Activated CD4-positive, CD25-positive, alpha-beta regulatory T cell treated with anti-CD3 and anti-CD28 coated beads, Interleukin-2, amount 50 U/mL, for 16 hours (primary cell): ENCODE measurements at regions not wholly inside any gene's neighbourhood (a gene's known extent, or its start where the extent isn't known, plus 50 kb on each side); places are given as distances from the start of the nearest gene placed in this dataset.
A peak's percentile ranks its signal among the peaks of the same experiment; 100 is the strongest.

ENCODE experiments used
- DNase-seq: peaks from one replicate; pipeline ENCODE4 v3.0.0-alpha.2; 2020; ENCODE audit warnings: low read depth, low spot score

- DNase-seq: no peak
Measured at GRCh38 chr13:29955137-29955650, 104.8 kb upstream of the UBL3 start.

- DNase-seq: no peak
Measured at GRCh38 chr13:29954082-29955028, 103.9 kb upstream of the UBL3 start.

- no peak for DNase-seq
Measured at GRCh38 chr13:29953542-29953941, 103.1 kb upstream of the UBL3 start.

- DNase-seq: no peak
Measured at GRCh38 chr13:29952245-29952644, 101.8 kb upstream of the UBL3 start.

- no peak for DNase-seq
Measured at GRCh38 chr13:29948791-29949190, 98.4 kb upstream of the UBL3 start.

- no peak for DNase-seq
Measured at GRCh38 chr13:29948244-29948643, 97.8 kb upstream of the UBL3 start.

- no peak for DNase-seq
Measured at GRCh38 chr13:29947839-29948238, 97.4 kb upstream of the UBL3 start.

GRCh38 chr13:29946093-29946492, 95.7 kb upstream of the UBL3 start:
- DNase-seq: no peak

- no peak for DNase-seq
Measured at GRCh38 chr13:29943686-29944085, 93.3 kb upstream of the UBL3 start.

- DNase-seq: no peak
Measured at GRCh38 chr13:29943273-29943672, 92.9 kb upstream of the UBL3 start.

- DNase-seq: no peak
Measured at GRCh38 chr13:29940715-29941114, 90.3 kb upstream of the UBL3 start.

- no peak for DNase-seq
Measured at GRCh38 chr13:29939158-29939557, 88.7 kb upstream of the UBL3 start.

GRCh38 chr13:29937841-29938240, 87.4 kb upstream of the UBL3 start:
- DNase-seq: no peak

- no peak for DNase-seq
Measured at GRCh38 chr13:29937379-29937778, 87.0 kb upstream of the UBL3 start.

GRCh38 chr13:29936956-29937355, 86.5 kb upstream of the UBL3 start:
- no peak for DNase-seq

- DNase-seq: no peak
Measured at GRCh38 chr13:29936051-29936813, 85.8 kb upstream of the UBL3 start.

GRCh38 chr13:29935309-29935981, 85.0 kb upstream of the UBL3 start:
- peak; percentile 58 for DNase-seq

GRCh38 chr13:29934531-29935308, 84.3 kb upstream of the UBL3 start:
- DNase-seq: no peak

GRCh38 chr13:29933401-29933800, 83.0 kb upstream of the UBL3 start:
- DNase-seq: no peak

GRCh38 chr13:29931696-29932095, 81.3 kb upstream of the UBL3 start:
- DNase-seq: no peak
